ENCODE measurements at regions not wholly inside any gene's neighbourhood (a gene's known extent, or its start where the extent isn't known, plus 50 kb on each side); places are given as distances from the start of the nearest gene placed in this dataset.

DNA sequence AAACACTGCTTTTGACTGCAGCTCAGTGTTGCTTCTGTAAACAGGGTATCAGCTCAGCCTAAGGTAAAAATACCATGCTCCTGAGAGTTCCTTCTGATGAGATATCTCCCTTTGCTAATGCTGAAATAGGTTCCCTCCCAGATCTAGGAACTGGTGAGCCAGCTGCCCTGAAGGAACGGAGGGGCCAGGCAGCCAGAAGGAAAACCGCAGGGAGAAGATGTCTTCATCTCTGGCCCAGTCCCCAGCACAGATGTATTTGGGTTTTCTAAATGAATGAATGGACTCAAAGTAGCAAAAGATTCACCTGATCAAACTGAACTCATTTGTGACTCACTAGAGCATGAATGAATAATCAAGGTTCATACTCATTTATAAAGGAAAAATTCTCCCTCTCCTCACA is 247.8 kb downstream of the MSRB3 start:
- TF ChIP-seq, protein P1, sequence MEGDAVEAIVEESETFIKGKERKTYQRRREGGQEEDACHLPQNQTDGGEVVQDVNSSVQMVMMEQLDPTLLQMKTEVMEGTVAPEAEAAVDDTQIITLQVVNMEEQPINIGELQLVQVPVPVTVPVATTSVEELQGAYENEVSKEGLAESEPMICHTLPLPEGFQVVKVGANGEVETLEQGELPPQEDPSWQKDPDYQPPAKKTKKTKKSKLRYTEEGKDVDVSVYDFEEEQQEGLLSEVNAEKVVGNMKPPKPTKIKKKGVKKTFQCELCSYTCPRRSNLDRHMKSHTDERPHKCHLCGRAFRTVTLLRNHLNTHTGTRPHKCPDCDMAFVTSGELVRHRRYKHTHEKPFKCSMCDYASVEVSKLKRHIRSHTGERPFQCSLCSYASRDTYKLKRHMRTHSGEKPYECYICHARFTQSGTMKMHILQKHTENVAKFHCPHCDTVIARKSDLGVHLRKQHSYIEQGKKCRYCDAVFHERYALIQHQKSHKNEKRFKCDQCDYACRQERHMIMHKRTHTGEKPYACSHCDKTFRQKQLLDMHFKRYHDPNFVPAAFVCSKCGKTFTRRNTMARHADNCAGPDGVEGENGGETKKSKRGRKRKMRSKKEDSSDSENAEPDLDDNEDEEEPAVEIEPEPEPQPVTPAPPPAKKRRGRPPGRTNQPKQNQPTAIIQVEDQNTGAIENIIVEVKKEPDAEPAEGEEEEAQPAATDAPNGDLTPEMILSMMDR (conservative IDR thresholded peaks at IDR 0.05; ENCODE audit: low read depth, low read length), result no peak
- TF ChIP-seq EZH2 (IDR thresholded peaks at IDR 0.05; ENCODE audit: low read length, unreplicated experiment), result no peak
